RWPE1 (cell line): ENCODE measurements at regions not wholly inside any gene's neighbourhood (a gene's known extent, or its start where the extent isn't known, plus 50 kb on each side); places are given as distances from the start of the nearest gene placed in this dataset.

Experiments used
- CTCF ChIA-PET: fragments of 350-600 bp; sonication (Branson Sonifier 250); formaldehyde crosslinking; extraction: SDS; loops from one replicate; lab custom pipeline; 2021; lab: Yijun Ruan, JAX
- POLR2A ChIA-PET: fragments of 400-600 bp; formaldehyde crosslinking; extraction: SDS; loops from one replicate; lab custom pipeline; 2020; ENCODE audit warnings: antibody characterized with exemption; ENCODE audit not compliant: low non-redundant PET; lab: Yijun Ruan, JAX
- DNase-seq: peaks from one replicate; pipeline ENCODE4 v3.0.0; 2012; ENCODE audit warnings: low spot score
- H3K27ac ChIP-seq: fragments of 450-650 bp; 2 replicates; pipeline ENCODE4 v1.5.1; 2017
- CTCF ChIP-seq: fragments of 450-650 bp; conservative IDR thresholded peaks from 2 replicates; pipeline ENCODE4 v1.5.1; 2017; ENCODE audit warnings: low read depth, mild to moderate bottlenecking

GRCh38 chr21:20944139-20944538 lies 54.1 kb upstream of the NCAM2 start:
- ChIA-PET POLR2A (no interaction called here), CTCF (no interaction called here)
- no peak overlapping the region for H3K27ac ChIP-seq
- no peak for TF ChIP-seq CTCF
- DNase-seq = no peak

GRCh38 chr21:20946701-20947100 lies 51.5 kb upstream of the NCAM2 start:
- no peak overlapping the region for H3K27ac ChIP-seq
- TF ChIP-seq CTCF = no peak
- CTCF ChIA-PET = interaction anchor here (0.6 kb wide), 1 partner anchor 63 kb away, joined by 3 read pairs; no protein-coding TSS in a partner anchor
- no peak for DNase-seq
- POLR2A ChIA-PET = no interaction called here
